PC-9 (cell line): ENCODE measurements at regions not wholly inside any gene's neighbourhood (a gene's known extent, or its start where the extent isn't known, plus 50 kb on each side); places are given as distances from the start of the nearest gene placed in this dataset.

ENCODE experiments used
- CTCF ChIP-seq: fragments of 200-600 bp; sonication (generic); conservative IDR thresholded peaks from 2 replicates; pipeline ENCODE4 v1.6.1; 2017; ENCODE audit warnings: mixed run types, antibody characterized with exemption, mild to moderate bottlenecking, moderate library complexity
- EZH2 ChIP-seq: fragments of 200-600 bp; sonication (generic); IDR thresholded peaks from 2 replicates; pipeline ENCODE4 v1.8.0; 2017; ENCODE audit warnings: antibody characterized with exemption, low read depth

GRCh38 chr19:31548941-31549340, 199.7 kb upstream of the TSHZ3 start:
- TF ChIP-seq CTCF, result peak; percentile 33; the same call in 1 of the 2 replicates
- TF ChIP-seq EZH2, result no peak
